BE2C (cell line): ENCODE measurements at regions not wholly inside any gene's neighbourhood (a gene's known extent, or its start where the extent isn't known, plus 50 kb on each side); places are given as distances from the start of the nearest gene placed in this dataset.

Source experiments
- DNase-seq: peaks from one replicate; pipeline ENCODE4 v3.0.0-alpha.2; 2020
- H3K27me3 ChIP-seq: fragments of 250-450 bp; sonication (Bioruptor Pico); 2 replicates; pipeline ENCODE4 v1.5.1; 2020; ENCODE audit warnings: mild to moderate bottlenecking
- H3K36me3 ChIP-seq: fragments of 250-450 bp; sonication (Bioruptor Pico); 2 replicates; pipeline ENCODE4 v1.5.1; 2020; ENCODE audit warnings: mild to moderate bottlenecking
- H3K4me1 ChIP-seq: fragments of 250-450 bp; sonication (Bioruptor Pico); 2 replicates; pipeline ENCODE4 v1.5.1; 2020
- H3K4me3 ChIP-seq: 2 replicates; pipeline ENCODE4 v1.5.1; 2011; ENCODE audit warnings: low read depth, low read length
- H3K9me3 ChIP-seq: fragments of 250-450 bp; sonication (Bioruptor Pico); 2 replicates; pipeline ENCODE4 v1.5.1; 2020
- CTCF ChIP-seq: IDR thresholded peaks from 2 replicates; pipeline ENCODE4 v1.5.1; 2012; ENCODE audit warnings: mild to moderate bottlenecking, low read depth, low read length

GRCh38 chr6:40340957-40341356 lies 246.2 kb downstream of the LRFN2 start:
- H3K27me3 ChIP-seq, result no peaks in the 10 kb centered on the region
- no peak for DNase-seq

GRCh38 chr6:40340196-40340595 lies 247.0 kb downstream of the LRFN2 start:
- no peaks in the 10 kb centered on the region for H3K27me3 ChIP-seq
- H3K36me3 ChIP-seq, result no peaks in the 10 kb centered on the region
- H3K9me3 ChIP-seq, result no peaks in the 10 kb centered on the region
- no peak overlapping the region for H3K4me3 ChIP-seq
- TF ChIP-seq CTCF, result no peak
- H3K4me1 ChIP-seq, result no peaks in the 10 kb centered on the region
- peak; percentile 33 for DNase-seq

More at GRCh38 chr6:40340957-40341356, 246.2 kb downstream of the LRFN2 start:
- Histone ChIP-seq H3K4me1 (no peaks in the 10 kb centered on the region), H3K9me3 (no peaks in the 10 kb centered on the region), H3K4me3 (no peak overlapping the region), H3K36me3 (no peaks in the 10 kb centered on the region)
- TF ChIP-seq CTCF, result no peak

GRCh38 chr6:40338306-40338705 lies 248.9 kb downstream of the LRFN2 start:
- no peak for DNase-seq
- H3K4me3 ChIP-seq, result no peak overlapping the region
- no peaks in the 10 kb centered on the region for H3K27me3 ChIP-seq
- no peak for TF ChIP-seq CTCF
- no peaks in the 10 kb centered on the region for H3K4me1 ChIP-seq
- no peaks in the 10 kb centered on the region for H3K36me3 ChIP-seq
- no peaks in the 10 kb centered on the region for H3K9me3 ChIP-seq

- no peak for TF ChIP-seq CTCF
- no peaks in the 10 kb centered on the region for H3K27me3 ChIP-seq
- no peak for DNase-seq
- H3K9me3 ChIP-seq, result no peaks in the 10 kb centered on the region
- no peaks in the 10 kb centered on the region for H3K4me1 ChIP-seq
- H3K4me3 ChIP-seq, result no peak overlapping the region
- H3K36me3 ChIP-seq, result no peaks in the 10 kb centered on the region
These were observed 250.0 kb downstream of the LRFN2 start for GRCh38 chr6:40336940-40337760.

GRCh38 chr6:40336296-40336695 lies 250.9 kb downstream of the LRFN2 start:
- no peaks in the 10 kb centered on the region for H3K9me3 ChIP-seq
- no peak overlapping the region for H3K4me3 ChIP-seq
- H3K4me1 ChIP-seq, result no peaks in the 10 kb centered on the region
- no peaks in the 10 kb centered on the region for H3K36me3 ChIP-seq
- DNase-seq, result no peak
- no peaks in the 10 kb centered on the region for H3K27me3 ChIP-seq
- TF ChIP-seq CTCF, result no peak

- H3K9me3 ChIP-seq, result no peaks in the 10 kb centered on the region
- H3K27me3 ChIP-seq, result no peaks in the 10 kb centered on the region
- no peak for DNase-seq
- TF ChIP-seq CTCF, result no peak
- no peaks in the 10 kb centered on the region for H3K36me3 ChIP-seq
- H3K4me3 ChIP-seq, result no peak overlapping the region
- no peaks in the 10 kb centered on the region for H3K4me1 ChIP-seq
These were observed 252.5 kb downstream of the LRFN2 start for GRCh38 chr6:40334496-40335270.
